Sigmoid colon (tissue), 6 donors: ENCODE measurements at regions not wholly inside any gene's neighbourhood (a gene's known extent, or its start where the extent isn't known, plus 50 kb on each side); places are given as distances from the start of the nearest gene placed in this dataset.

ENCODE experiments used
- DNase-seq: peaks from one replicate; pipeline ENCODE4 v3.0.0-alpha.2; 2019
- H3K27ac ChIP-seq, 4 donors: fragments of 200-600 bp; sonication (generic); one replicate each; pipeline ENCODE4 v1.5.1; 2016 to 2019; ENCODE audit warnings: mild to moderate bottlenecking in 1 of 4
- H3K27me3 ChIP-seq, 3 donors: fragments of 200-600 bp; sonication (generic); one replicate each; pipeline ENCODE4 v1.5.1; 2019; ENCODE audit warnings: mild to moderate bottlenecking in 1 of 3
- H3K36me3 ChIP-seq, 4 donors: fragments of 200-600 bp; sonication (generic); one replicate each; pipeline ENCODE4 v1.5.1; 2016 to 2019
- H3K4me1 ChIP-seq, 4 donors: fragments of 200-600 bp; sonication (generic); one replicate each; pipeline ENCODE4 v1.5.1; 2017 to 2019
- H3K4me3 ChIP-seq, 4 donors: fragments of 200-600 bp; sonication (generic); one replicate each; pipeline ENCODE4 v1.5.1; 2017 to 2019; ENCODE audit warnings: mild to moderate bottlenecking in 2 of 4, moderate library complexity in 1 of 4
- H3K9me3 ChIP-seq, 4 donors: fragments of 200-600 bp in 3 of 4; sonication (generic) in 3 of 4; one replicate each; pipeline versions ENCODE4 v1.5.1 to v1.6.1; 2013 to 2019
- CTCF ChIP-seq, 4 experiments: fragments of 450-650 bp in 3 of 4; fragments of 200-600 bp in 1 of 4; IDR thresholded peaks; one replicate each; pipeline ENCODE4 v1.5.1; 2016 to 2019; ENCODE audit warnings: antibody characterized with exemption in 4 of 4, mild to moderate bottlenecking in 3 of 4, moderate library complexity in 2 of 4
- EP300 ChIP-seq, 4 donors: sonication (generic); formaldehyde crosslinking; IDR thresholded peaks; one replicate each; pipeline ENCODE4 v1.6.1; 2017; ENCODE audit warnings: antibody characterized with exemption in 4 of 4
- POLR2A ChIP-seq, 2 donors: fragments of 450-650 bp; IDR thresholded peaks; one replicate each; pipeline ENCODE4 v1.6.1; 2016; ENCODE audit warnings: antibody characterized with exemption in 2 of 2, mild to moderate bottlenecking in 2 of 2, moderate library complexity in 2 of 2
- POLR2AphosphoS5 ChIP-seq, 4 donors: sonication (generic); formaldehyde crosslinking; IDR thresholded peaks; one replicate each; pipeline ENCODE4 v1.6.1; 2017; ENCODE audit warnings: antibody characterized with exemption in 4 of 4
- WGBS, 2 donors: extraction: QIAGEN DNeasy Blood & Tissue Kit; methylation state at CpG; one replicate each; pipeline ENCODE4 v1.1.7; 2013; 5-methylcytosine and 5-hydroxymethylcytosine counted together
- intact Hi-C: fragments of 100-400 bp; cut with DNase I; formaldehyde crosslinking; loops from one replicate; pipeline ENCODE4 v1.15.1; 2023
- donor health status: healthy with polysubstance abuse.
- donor health status: healthy.

DNA sequence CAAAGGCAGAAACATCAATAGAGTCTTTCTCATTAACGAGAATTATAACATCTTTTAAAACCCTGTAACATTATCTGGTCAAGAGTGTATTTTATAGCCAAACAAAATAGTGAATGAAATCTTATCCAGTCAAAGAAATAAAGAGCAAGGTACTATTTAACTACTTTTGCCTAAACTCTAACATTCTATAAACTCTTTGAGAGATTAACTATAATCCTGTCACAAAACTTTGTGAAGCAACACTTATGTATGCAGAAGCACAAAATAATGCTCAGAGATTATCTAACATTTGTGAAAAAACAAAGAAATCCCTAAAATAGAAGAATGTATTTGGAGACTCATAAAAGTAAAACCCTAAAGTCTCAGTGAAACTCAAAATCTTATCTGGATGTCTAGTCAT, 124.4 kb upstream of the LUZP2 start:
- 69 to 81% methylated on average over 1 of the region's 1 CpG for WGBS, 2 donors
- no peaks in the 10 kb centered on the region for H3K9me3 ChIP-seq
- no peak overlapping the region for H3K4me3 ChIP-seq
- TF ChIP-seq CTCF (IDR thresholded peaks at IDR 0.05) (no peak), POLR2A (IDR thresholded peaks at IDR 0.05) (no peak), POLR2AphosphoS5 (IDR thresholded peaks at IDR 0.05) (no peak), EP300 (IDR thresholded peaks at IDR 0.05) (no peak)
- H3K36me3 ChIP-seq: no peaks in the 10 kb centered on the region
- intact Hi-C loops: no loop called here
- DNase-seq: no peak
- H3K27ac ChIP-seq: no peak overlapping the region
- no peaks in the 10 kb centered on the region for H3K27me3 ChIP-seq
- H3K4me1 ChIP-seq: no peaks in the 10 kb centered on the region

GRCh38 chr11:24373516-24373915, 123.3 kb upstream of the LUZP2 start:
- Histone ChIP-seq H3K36me3 (no peaks in the 10 kb centered on the region), H3K27me3 (no peaks in the 10 kb centered on the region), H3K4me1 (no peaks in the 10 kb centered on the region), H3K9me3 (no peaks in the 10 kb centered on the region), H3K4me3 (no peak overlapping the region), H3K27ac (no peak overlapping the region)
- intact Hi-C loops: no loop called here
- 82% methylated on average over 1 of the region's 1 CpG for WGBS, 2 donors
- TF ChIP-seq CTCF (IDR thresholded peaks at IDR 0.05): no peak
- no peak for TF ChIP-seq POLR2AphosphoS5 (IDR thresholded peaks at IDR 0.05)
- TF ChIP-seq POLR2A (IDR thresholded peaks at IDR 0.05): no peak
- no peak for TF ChIP-seq EP300 (IDR thresholded peaks at IDR 0.05)
- DNase-seq: no peak

DNA sequence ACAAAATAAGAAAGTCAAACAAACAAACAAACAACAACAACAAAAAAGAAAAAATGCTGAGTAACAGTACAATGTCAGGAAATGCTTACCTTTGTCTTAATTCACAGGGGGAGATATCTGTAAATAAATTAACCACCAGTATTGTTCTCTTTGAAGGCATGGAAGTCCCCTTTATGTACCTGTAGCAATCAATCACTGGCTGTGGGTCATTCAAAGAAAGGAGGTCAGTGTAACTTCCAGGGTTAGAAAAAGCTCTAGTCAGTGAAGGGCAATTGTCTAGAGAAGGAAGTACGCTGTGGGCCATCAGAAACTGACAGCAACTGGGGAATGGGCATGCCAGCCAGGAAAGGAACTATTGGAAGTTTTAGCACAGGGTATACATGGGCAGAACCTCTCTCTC, 121.5 kb upstream of the LUZP2 start:
- 85 to 87% methylated on average over 1 of the region's 1 CpG for WGBS, 2 donors
- H3K36me3 ChIP-seq: no peaks in the 10 kb centered on the region
- DNase-seq: no peak
- no peak overlapping the region for H3K27ac ChIP-seq
- H3K27me3 ChIP-seq: no peaks in the 10 kb centered on the region
- TF ChIP-seq EP300 (IDR thresholded peaks at IDR 0.05) (no peak), POLR2A (IDR thresholded peaks at IDR 0.05) (no peak), POLR2AphosphoS5 (IDR thresholded peaks at IDR 0.05) (no peak), CTCF (IDR thresholded peaks at IDR 0.05) (no peak)
- no peak overlapping the region for H3K4me3 ChIP-seq
- intact Hi-C loops: no loop called here
- no peaks in the 10 kb centered on the region for H3K9me3 ChIP-seq
- H3K4me1 ChIP-seq: no peaks in the 10 kb centered on the region

DNA sequence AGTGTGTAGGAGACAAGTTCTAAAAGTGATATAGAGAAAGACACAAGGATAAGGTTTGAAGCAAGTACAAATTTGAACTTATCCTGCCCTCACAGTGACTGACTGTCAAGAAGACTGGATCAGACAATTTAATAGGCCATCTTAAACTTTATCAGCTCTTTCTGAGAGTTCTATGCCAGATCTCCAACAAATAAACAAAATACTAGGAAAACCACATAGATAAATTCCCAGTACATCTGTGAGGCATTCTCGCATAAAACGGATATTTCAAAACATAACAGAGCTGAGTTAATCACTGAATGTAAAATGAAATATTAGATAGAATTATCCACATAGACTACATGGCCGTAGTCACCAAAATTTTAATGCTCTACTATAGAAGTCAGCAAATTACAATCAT, 120.9 kb upstream of the LUZP2 start:
- intact Hi-C loops: no loop called here
- TF ChIP-seq EP300 (IDR thresholded peaks at IDR 0.05): no peak
- TF ChIP-seq POLR2A (IDR thresholded peaks at IDR 0.05): no peak
- TF ChIP-seq CTCF (IDR thresholded peaks at IDR 0.05): no peak
- no peak for TF ChIP-seq POLR2AphosphoS5 (IDR thresholded peaks at IDR 0.05)
- no peak overlapping the region for H3K4me3 ChIP-seq

DNA sequence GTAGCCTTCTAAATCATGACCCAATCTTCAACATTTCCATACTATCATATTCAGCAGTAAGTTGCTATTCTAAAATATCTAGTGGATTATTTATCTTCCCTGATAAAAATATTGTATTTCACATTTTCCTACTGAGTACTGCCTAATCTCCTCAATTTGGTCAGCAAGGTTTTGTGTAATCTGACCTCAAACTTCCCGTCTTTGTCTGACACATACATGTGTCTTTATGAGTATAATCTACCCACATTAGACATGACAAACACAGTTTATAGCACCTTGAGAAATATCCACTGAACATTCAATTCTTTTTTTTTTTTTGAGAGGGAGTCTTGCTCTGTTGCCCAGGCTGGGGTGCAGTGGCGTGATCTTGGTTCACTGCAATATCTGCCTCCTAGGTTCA, 113.7 kb upstream of the LUZP2 start:
- 74 to 87% methylated on average over 2 of the region's 2 CpGs for WGBS, 2 donors
- TF ChIP-seq POLR2AphosphoS5 (IDR thresholded peaks at IDR 0.05) (no peak), POLR2A (IDR thresholded peaks at IDR 0.05) (no peak), CTCF (IDR thresholded peaks at IDR 0.05) (no peak), EP300 (IDR thresholded peaks at IDR 0.05) (no peak)
- no peak for DNase-seq
- Histone ChIP-seq H3K27ac (no peak overlapping the region), H3K9me3 (no peaks in the 10 kb centered on the region), H3K27me3 (no peaks in the 10 kb centered on the region), H3K36me3 (no peaks in the 10 kb centered on the region), H3K4me1 (no peaks in the 10 kb centered on the region), H3K4me3 (no peak overlapping the region)
- intact Hi-C loops: no loop called here

More for the DNA sequence above, 120.9 kb upstream of the LUZP2 start:
- 83 to 86% methylated on average over 3 of the region's 3 CpGs for WGBS, 2 donors
- H3K27ac ChIP-seq: no peak overlapping the region
- H3K36me3 ChIP-seq: no peaks in the 10 kb centered on the region
- no peaks in the 10 kb centered on the region for H3K9me3 ChIP-seq
- H3K27me3 ChIP-seq: no peaks in the 10 kb centered on the region
- no peak for DNase-seq
- no peaks in the 10 kb centered on the region for H3K4me1 ChIP-seq
